ENCODE measurements at regions not wholly inside any gene's neighbourhood (a gene's known extent, or its start where the extent isn't known, plus 50 kb on each side); places are given as distances from the start of the nearest gene placed in this dataset.

DNA sequence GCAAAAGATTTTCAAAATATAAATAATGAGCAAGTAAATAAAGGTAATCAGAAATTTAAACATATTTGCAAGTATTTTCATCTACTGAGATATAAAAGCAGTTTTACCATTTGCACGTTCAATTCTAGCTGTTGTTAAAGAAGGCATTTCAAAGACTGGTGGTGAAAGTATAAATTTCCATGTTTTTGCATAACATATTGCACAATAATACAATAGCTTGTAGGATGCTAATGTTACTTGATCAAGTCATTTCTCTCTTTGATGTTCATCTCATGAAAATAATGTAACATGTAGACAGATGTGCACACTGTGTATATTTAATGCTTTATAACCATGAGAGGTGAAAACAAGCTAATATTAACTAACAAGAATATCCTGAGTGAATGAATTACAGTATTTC, 651.9 kb downstream of the CDH9 start:
- TF ChIP-seq, protein P1, sequence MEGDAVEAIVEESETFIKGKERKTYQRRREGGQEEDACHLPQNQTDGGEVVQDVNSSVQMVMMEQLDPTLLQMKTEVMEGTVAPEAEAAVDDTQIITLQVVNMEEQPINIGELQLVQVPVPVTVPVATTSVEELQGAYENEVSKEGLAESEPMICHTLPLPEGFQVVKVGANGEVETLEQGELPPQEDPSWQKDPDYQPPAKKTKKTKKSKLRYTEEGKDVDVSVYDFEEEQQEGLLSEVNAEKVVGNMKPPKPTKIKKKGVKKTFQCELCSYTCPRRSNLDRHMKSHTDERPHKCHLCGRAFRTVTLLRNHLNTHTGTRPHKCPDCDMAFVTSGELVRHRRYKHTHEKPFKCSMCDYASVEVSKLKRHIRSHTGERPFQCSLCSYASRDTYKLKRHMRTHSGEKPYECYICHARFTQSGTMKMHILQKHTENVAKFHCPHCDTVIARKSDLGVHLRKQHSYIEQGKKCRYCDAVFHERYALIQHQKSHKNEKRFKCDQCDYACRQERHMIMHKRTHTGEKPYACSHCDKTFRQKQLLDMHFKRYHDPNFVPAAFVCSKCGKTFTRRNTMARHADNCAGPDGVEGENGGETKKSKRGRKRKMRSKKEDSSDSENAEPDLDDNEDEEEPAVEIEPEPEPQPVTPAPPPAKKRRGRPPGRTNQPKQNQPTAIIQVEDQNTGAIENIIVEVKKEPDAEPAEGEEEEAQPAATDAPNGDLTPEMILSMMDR (IDR thresholded peaks at IDR 0.05; ENCODE audit: low read depth, low read length, poor library complexity, severe bottlenecking): no peak
- no peak for TF ChIP-seq EZH2phosphoT487 (IDR thresholded peaks at IDR 0.05; ENCODE audit: borderline replicate concordance, low read length)

Data from DOHH2 (cell line).